HG03097 (cell line): ENCODE measurements at regions not wholly inside any gene's neighbourhood (a gene's known extent, or its start where the extent isn't known, plus 50 kb on each side); places are given as distances from the start of the nearest gene placed in this dataset.

Experiments
- ATAC-seq: cut with Tn5 transposase; IDR thresholded peaks from one replicate; pipeline ENCODE4 v1.9.1; 2021; ENCODE audit not compliant: unreplicated experiment, low FRiP score

- no peak for ATAC-seq
These were observed 110.4 kb upstream of the TMCC3 start for GRCh38 chr12:94760786-94761185.

- ATAC-seq: no peak
These were observed 106.4 kb upstream of the TMCC3 start for GRCh38 chr12:94756789-94757188.

- ATAC-seq: no peak
These were observed 105.2 kb upstream of the TMCC3 start for GRCh38 chr12:94755598-94755997.

GRCh38 chr12:94754653-94755052 lies 104.3 kb upstream of the TMCC3 start:
- no peak for ATAC-seq

GRCh38 chr12:94753036-94753679 lies 102.8 kb upstream of the TMCC3 start:
- no peak for ATAC-seq

GRCh38 chr12:94750864-94751263 lies 100.5 kb upstream of the TMCC3 start:
- ATAC-seq: no peak

GRCh38 chr12:94749890-94750289 lies 99.5 kb upstream of the TMCC3 start:
- ATAC-seq: no peak

GRCh38 chr12:94749455-94749854 lies 99.1 kb upstream of the TMCC3 start:
- no peak for ATAC-seq

- no peak for ATAC-seq
These were observed 98.5 kb upstream of the TMCC3 start for GRCh38 chr12:94748726-94749421.

GRCh38 chr12:94745562-94745961 lies 95.2 kb upstream of the TMCC3 start:
- no peak for ATAC-seq

- ATAC-seq: no peak
These were observed 92.8 kb upstream of the TMCC3 start for GRCh38 chr12:94743174-94743573.

- ATAC-seq: no peak
These were observed 90.4 kb upstream of the TMCC3 start for GRCh38 chr12:94740601-94741362.

- ATAC-seq: no peak
These were observed 86.5 kb upstream of the TMCC3 start for GRCh38 chr12:94736820-94737219.

GRCh38 chr12:94736004-94736403 lies 85.6 kb upstream of the TMCC3 start:
- no peak for ATAC-seq

GRCh38 chr12:94733727-94734126 lies 83.4 kb upstream of the TMCC3 start:
- ATAC-seq: no peak

GRCh38 chr12:94732367-94732990 lies 82.1 kb upstream of the TMCC3 start:
- ATAC-seq: no peak

GRCh38 chr12:94731733-94732360 lies 81.5 kb upstream of the TMCC3 start:
- no peak for ATAC-seq

GRCh38 chr12:94730847-94731246 lies 80.5 kb upstream of the TMCC3 start:
- no peak for ATAC-seq

- no peak for ATAC-seq
These were observed 76.0 kb upstream of the TMCC3 start for GRCh38 chr12:94726236-94726835.

GRCh38 chr12:94725375-94726168 lies 75.2 kb upstream of the TMCC3 start:
- ATAC-seq: no peak
